ENCODE measurements at regions not wholly inside any gene's neighbourhood (a gene's known extent, or its start where the extent isn't known, plus 50 kb on each side); places are given as distances from the start of the nearest gene placed in this dataset.
A peak's percentile ranks its signal among the peaks of the same experiment; 100 is the strongest.
"Not testable (repeated sequence)": the region's sequence is repeated elsewhere in the genome, so short reads cannot be mapped to it uniquely, and the experiment has no call there.

GRCh38 chr5:96528826-96529474 lies 95.9 kb upstream of the PCSK1 start:
- DNase-seq (ENCODE audit: low spot score), result no peak

- no peak for DNase-seq (ENCODE audit: low spot score)
Measured at GRCh38 chr5:96529559-96529958, 96.5 kb upstream of the PCSK1 start.

DNA sequence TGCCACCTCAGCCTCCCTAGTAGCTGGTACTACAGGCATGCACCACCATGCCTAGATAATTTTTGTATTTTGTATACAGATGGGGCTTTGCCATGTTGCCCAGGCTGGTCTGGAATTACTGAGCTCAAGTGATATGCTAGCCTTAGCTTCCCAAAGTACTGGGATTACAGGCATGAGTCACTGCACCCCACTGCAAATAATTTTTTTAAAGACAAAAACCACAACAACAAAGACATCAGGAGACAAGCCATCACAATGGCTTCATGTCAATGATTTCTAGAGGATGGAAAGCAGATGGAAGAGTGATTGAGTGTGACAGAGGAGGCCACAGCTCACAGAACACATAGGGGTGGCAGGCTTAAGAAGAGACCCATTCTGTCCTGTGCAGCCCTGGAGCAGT lies 97.9 kb upstream of the PCSK1 start:
- DNase-seq (ENCODE audit: low spot score), result no peak

- DNase-seq (ENCODE audit: low spot score), result no peak
Measured at GRCh38 chr5:96533371-96533770, 100.3 kb upstream of the PCSK1 start.

DNA sequence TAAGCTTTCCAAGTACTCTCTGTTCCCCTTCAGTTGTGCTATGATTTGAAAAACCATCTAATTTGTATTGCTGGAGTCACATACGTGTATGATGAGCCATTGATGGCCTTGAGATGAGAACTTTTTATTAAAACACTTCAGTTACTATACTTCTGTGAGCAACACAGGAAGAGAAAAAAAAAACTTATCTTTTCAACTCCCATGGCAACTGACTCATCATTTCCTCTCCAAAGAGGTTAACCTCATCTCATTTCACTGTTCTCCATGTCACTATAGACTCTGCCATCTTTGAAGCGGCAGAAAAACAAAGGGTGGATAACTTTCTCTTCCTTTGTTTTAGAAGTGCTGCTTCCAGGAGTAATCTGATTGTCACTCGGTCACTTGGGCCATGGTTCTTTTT lies 104.3 kb upstream of the PCSK1 start:
- no peak for DNase-seq (ENCODE audit: low spot score)

DNA sequence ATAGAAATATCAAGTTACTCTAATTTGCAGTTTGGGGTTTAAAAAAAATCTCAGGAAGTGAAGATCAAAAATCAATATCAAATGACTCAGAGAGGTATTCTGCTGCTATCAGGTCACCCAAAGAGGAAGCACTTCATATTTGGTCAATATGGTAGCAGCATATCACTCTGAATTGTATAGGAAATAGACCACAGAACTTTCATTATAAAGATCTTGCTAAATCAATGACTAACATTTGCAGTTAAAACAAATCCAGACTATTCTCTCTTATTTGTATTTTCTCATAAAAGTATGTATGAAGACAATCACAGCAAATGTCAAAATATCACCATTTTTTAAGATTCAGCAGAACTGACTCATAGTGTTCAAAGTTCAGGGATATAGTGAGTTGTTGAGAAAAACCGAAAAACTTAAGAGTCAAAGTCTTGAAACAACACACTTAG lies 105.8 kb upstream of the PCSK1 start:
- DNase-seq (ENCODE audit: low spot score), result no peak

GRCh38 chr5:96546120-96546519 lies 113.1 kb upstream of the PCSK1 start:
- DNase-seq (ENCODE audit: low spot score), result no peak

GRCh38 chr5:96547486-96547885 lies 114.4 kb upstream of the PCSK1 start:
- no peak for DNase-seq (ENCODE audit: low spot score)

DNA sequence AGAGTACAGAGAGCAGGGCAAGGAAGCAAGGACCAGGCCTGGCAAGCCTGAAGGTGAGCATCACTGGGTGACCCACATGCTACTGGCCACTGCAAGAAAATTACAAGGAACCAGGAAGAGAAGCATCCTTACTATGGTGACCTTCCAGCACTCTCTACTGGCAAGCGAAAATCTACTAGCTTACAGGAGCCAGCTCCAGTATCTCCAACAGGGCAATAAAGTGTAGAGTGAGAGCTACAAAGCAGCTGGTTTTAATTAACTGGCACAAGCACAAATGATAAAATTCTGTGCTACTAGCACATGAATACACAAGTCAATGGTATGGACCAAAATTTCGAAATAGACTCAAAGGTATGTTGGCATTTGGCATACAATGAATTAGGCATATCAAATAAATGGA lies 113.3 kb upstream of the CAST start:
- no peak for DNase-seq (ENCODE audit: low spot score)

DNA sequence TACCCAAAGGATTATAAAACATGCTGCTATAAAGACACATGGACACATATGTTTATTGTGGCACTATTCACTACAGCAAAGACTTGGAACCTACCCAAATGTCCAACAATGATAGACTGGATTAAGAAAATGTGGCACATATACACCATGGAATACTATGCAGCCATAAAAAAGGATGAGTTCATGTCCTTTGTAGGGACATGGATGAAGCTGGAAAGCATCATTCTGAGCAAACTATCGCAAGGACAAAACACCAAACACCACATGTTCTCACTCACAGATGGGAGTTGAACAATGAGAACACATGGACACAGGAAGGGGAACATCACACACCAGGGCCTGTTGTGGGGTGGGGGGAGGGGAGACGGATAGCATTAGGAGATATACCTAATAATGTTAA lies 101.3 kb upstream of the CAST start:
- not testable (repeated sequence) for DNase-seq (ENCODE audit: low spot score)

DNA sequence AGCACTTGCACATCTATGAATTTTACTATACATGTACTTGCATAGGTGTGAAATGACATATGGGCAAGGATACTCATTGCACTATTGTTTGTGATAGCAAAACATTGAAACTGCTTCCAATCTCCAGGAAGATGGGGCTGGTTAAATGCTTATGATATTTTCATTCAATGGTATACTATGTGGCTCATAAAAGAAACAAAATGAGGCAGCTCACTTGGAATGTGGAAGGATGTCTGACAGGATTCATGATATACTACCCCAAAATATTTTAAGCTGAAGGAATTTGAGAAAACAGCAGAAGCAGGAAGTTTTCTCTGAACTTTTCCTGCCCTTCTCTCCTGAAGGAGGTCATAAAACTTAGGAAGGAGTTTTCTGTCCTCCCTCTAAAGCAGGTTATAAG lies 99.6 kb upstream of the CAST start:
- DNase-seq (ENCODE audit: low spot score), result no peak

DNA sequence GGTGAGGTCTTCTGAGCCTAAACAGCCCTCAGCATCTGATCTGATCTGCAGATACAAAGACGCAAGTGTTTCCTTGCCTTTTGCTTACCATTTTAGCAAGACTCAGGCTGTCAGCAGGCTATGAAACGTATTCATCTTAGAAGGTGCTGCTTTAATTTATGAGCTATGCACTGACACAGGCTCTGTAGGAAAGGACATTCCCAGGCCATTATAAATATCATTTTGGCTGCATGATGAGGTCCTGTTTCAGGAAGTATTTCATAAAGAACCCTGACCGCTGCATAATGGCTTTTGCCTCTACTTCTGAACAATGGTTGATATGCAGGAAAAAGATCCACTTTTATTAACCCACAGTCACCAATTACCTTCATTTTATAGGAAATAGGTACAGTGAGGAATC lies 98.4 kb upstream of the CAST start:
- DNase-seq (ENCODE audit: low spot score), result no peak

DNA sequence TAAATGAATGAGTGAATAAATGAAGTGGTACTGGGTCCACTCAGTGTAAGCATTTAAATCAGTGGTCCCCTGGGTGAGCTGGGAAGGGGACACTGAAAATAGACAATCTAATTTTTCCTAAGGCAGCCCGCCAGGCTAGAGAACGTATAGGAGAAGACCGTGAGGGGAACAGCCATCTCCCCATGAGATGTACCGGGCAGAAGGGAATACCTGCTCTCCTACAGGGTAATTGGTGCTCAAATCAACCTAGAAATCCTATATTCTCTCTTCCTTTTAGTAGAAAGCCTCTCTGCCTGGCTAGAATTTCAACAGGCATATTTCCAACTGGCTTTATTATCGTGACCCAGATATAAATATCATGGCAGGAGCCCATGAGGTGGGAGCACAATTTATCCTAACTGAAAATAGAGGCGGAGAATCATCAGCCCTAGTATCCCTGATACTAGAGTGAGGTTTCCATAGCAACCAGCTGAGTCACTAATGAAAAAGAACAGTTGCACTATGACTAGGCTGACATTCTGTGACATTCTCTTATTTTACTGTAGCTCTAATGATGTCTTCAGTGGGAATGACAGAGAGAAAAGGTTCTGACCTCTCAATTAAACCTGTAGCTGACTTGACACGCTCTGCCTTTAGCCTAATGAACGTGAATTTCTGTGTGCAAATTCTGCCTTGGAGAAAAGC lies 96.5 kb upstream of the CAST start:
- DNase-seq (ENCODE audit: low spot score), result peak; percentile 81

DNA sequence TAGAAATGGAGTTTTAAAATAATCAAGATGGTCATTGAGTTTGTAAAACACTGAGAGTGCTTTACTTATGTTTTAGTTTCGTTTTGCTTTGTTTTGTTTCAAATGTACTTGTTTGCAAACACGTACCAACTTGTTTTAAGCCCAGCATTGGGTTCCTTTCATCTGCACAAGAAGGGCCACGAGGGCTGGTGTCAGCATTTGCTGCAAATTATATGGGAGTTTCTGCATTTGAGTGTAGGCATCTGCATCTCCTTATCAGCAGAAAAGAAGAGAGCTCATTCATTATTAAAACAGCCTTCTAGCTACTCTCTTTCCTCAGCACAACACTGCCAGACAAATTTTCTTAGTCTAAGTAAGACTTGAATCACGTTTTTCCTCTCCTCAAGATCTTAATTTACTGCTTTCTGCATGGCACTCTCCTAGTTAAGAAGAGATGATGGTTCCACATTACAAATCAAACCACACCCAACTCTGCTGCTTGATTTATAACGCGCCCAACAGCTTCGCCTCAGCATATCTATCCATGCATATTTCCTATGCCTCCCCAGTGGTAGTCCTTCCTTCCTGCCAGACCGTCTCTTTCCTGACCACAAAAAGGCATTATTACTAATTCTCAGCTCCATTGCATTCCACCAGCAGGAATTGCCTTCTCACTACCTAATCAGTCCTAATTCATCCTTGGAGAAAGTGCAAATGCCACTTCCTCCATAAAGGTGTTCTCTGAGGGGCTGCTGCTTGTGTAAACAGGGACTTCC lies 95.2 kb upstream of the CAST start:
- DNase-seq (ENCODE audit: low spot score), result no peak

GRCh38 chr5:96569332-96569731 lies 92.8 kb upstream of the CAST start:
- DNase-seq (ENCODE audit: low spot score), result no peak

- DNase-seq (ENCODE audit: low spot score), result no peak
Measured at GRCh38 chr5:96569770-96570169, 92.4 kb upstream of the CAST start.

GRCh38 chr5:96572864-96573512 lies 89.2 kb upstream of the CAST start:
- no peak for DNase-seq (ENCODE audit: low spot score)

- DNase-seq (ENCODE audit: low spot score), result no peak
Measured at GRCh38 chr5:96573513-96573894, 88.7 kb upstream of the CAST start.

DNA sequence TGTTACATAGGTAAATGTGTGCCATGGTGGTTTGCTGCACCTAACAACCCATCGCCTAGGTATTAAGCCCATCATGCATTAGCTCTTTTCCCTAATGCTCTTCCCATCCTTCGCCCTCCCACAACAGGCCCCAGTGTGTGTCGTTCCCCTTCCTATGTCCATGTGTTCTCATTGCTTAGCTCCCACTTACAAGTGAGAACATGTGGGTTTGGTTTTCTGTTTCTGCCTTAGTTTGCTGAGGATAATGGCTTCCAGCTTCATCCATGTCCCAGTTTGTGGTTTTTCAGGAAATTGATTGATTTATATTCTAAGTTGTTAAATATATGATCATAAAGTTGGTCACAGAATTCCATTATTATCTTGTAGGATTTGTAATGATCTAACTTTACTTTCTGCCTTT lies 85.3 kb upstream of the CAST start:
- no peak for DNase-seq (ENCODE audit: low spot score)

- DNase-seq (ENCODE audit: low spot score), result no peak
Measured at GRCh38 chr5:96577909-96578308, 84.3 kb upstream of the CAST start.

DNA sequence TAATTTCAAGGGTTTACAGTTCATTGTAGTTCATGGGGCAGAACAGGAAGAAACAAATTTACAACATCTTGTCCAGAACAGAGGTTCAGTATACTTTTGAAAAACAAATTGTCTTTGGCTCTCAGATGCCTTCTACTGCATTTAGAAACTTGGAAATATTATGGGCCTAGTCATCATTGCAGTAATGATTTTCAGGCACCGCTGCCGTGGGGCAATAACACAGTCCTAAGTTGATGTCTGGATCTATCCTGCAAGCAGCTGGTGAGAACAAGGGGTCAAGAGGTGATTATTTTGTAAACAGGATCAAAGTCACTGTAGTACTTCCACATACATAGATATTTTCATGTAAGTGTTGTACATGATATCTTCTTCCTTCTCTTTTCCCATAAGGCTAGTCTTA lies 82.5 kb upstream of the CAST start:
- no peak for DNase-seq (ENCODE audit: low spot score)

GRCh38 chr5:96582343-96582742 lies 79.8 kb upstream of the CAST start:
- DNase-seq (ENCODE audit: low spot score), result peak; percentile 13

- DNase-seq (ENCODE audit: low spot score), result no peak
Measured at GRCh38 chr5:96584712-96585111, 77.5 kb upstream of the CAST start.

All from cerebellar cortex (tissue), 1 donor.